GM21390 (cell line): ENCODE measurements at regions not wholly inside any gene's neighbourhood (a gene's known extent, or its start where the extent isn't known, plus 50 kb on each side); places are given as distances from the start of the nearest gene placed in this dataset.

Source experiments
- ATAC-seq: cut with Tn5 transposase; IDR thresholded peaks from one replicate; pipeline ENCODE4 v1.9.1; 2021; ENCODE audit not compliant: unreplicated experiment

DNA sequence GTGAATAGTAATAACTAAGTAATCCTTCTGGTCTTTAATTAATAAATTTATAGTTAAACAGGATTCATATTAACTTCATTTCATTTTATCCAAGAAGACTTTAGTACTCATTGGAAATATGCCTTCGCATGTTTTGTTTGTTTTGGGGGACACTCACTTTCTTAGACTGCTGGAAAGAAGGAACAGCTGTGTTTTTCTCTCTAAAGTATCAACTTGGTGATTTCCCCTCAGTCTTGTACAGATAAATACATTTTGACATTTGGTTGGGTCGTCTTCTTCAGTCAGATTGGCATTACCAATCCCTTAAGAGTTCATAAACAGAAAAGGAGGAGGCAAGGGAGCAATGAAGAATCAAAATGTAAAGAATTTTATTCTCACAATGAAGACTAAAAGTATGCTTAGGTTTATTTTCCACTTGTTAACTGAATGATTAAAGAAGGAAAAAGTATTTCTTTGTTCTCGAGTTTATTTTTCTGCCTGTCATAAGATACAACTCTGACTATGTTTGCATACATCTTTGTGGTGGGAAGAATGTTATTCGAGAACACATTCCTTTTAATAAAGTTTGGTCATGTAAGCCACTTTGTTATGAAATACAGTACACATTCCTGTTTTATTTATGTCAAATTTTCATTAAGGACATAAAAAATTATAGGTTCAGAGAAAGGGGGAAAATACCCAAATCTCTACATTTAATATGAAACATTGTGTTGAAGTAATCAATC lies 140.2 kb downstream of the GMNC start:
- ATAC-seq: no peak

DNA sequence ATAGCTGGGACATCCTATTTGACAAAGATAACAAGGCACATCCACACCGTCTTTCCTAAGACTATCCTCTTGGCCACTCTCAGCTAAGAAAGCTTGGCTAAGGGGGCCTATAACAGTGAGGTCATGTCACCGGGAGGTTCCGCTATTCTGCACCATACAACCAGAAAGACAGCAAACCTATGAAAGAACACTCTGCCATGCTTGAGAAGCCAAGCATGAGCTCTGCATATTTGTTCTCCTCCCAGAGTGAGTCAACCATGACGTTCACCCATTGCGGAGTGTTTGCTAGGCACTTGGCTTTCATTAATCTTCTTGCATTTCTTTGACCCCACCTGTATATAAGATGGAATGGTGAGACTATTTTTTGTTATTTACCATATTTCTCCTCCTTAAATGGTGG lies 141.2 kb downstream of the GMNC start:
- ATAC-seq: peak; percentile 95

DNA sequence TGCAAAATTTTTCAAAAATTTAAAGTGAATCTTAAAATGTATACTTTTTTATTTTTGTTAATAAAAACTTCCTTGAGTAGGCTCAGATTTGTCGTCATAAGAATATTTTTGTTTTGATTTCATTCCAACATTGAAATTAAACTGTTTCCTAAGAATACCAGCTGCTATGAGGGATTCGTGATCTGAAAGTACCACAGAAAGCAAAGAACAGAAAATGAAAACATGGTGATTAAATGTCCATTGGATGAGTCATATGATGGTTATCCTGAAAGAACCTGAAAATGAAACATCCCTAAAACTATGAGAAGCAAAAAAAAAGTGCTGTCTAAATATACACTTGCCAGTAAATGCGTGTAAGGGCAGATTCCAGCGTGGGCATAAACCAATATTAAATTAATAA lies 143.8 kb downstream of the GMNC start:
- no peak for ATAC-seq

DNA sequence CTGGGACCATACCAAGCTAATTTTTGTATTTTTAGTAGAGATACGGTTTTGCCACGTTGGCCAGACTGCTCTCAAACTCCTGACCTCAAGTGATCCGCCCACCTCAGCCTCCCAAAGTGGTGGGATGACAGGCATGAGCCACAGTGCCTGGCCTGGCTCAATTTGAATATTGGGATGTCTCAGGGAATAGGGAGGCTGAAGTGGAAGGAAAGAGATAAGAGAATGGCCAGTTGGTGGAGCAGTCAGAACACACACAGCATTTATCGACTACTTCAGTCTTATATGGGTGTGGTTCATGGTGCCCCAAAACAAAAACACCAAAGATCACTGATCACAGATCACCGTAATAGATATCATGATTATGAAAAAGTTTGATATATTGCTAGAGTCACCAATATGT lies 144.4 kb downstream of the GMNC start:
- ATAC-seq: no peak

GRCh38 chr3:190716961-190717360 lies 145.5 kb downstream of the GMNC start:
- ATAC-seq: no peak

GRCh38 chr3:190716211-190716610 lies 146.3 kb downstream of the GMNC start:
- no peak for ATAC-seq

- ATAC-seq: no peak
These were observed 151.8 kb downstream of the GMNC start for GRCh38 chr3:190710723-190711122.

DNA sequence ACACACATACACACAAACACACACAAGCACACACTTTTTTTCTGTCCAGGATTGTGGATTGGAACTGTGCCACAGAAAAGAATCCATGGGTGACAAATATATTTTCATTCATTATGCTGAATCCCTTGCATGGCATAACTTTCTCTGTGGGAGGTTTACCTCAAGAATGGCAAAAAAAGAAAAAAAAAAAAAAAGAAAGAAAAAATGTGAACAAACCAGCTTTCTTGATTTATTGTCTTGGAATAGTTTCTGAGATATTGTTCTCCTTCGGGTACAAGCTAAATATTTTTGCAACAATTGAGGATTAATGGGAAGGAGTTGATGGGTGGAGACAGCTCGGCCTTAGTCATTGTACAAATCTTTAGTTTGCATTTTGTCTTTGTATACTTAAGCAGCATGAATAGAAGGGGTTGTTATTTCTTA lies 153.1 kb downstream of the GMNC start:
- ATAC-seq: no peak
